GM12878 (cell line): ENCODE measurements at regions not wholly inside any gene's neighbourhood (a gene's known extent, or its start where the extent isn't known, plus 50 kb on each side); places are given as distances from the start of the nearest gene placed in this dataset.

Experiments used
- ATF3 ChIP-seq: IDR thresholded peaks from 2 replicates; pipeline ENCODE4 v1.6.1; 2011; ENCODE audit warnings: low read depth, mild to moderate bottlenecking, low read length, moderate library complexity, borderline replicate concordance; ENCODE audit errors: extremely low read depth
- CBFB ChIP-seq: IDR thresholded peaks from 2 replicates; pipeline ENCODE4 v1.6.1; 2016; ENCODE audit warnings: antibody characterized with exemption, low read depth
- FOXK2 ChIP-seq: fragments of 450-650 bp; IDR thresholded peaks from 2 replicates; pipeline ENCODE4 v1.6.1; 2017; ENCODE audit warnings: mild to moderate bottlenecking, moderate library complexity
- NRF1 ChIP-seq: conservative IDR thresholded peaks from 2 replicates; pipeline ENCODE4 v1.6.1; 2011; ENCODE audit warnings: mild to moderate bottlenecking, low read depth, low read length, improper control_type of control experiment
- PKNOX1 ChIP-seq: fragments of 450-650 bp; IDR thresholded peaks from 2 replicates; pipeline ENCODE4 v1.6.1; 2016; ENCODE audit warnings: mild to moderate bottlenecking
- POLR2A ChIP-seq: IDR thresholded peaks from 2 replicates; pipeline ENCODE4 v1.6.1; 2011; ENCODE audit warnings: low read depth, mild to moderate bottlenecking, low read length
- POLR2AphosphoS5 ChIP-seq: IDR thresholded peaks from 2 replicates; pipeline ENCODE4 v1.6.1; 2011; ENCODE audit warnings: mild to moderate bottlenecking, low read length, inconsistent platforms
- PRDM15 ChIP-seq: fragments of 450-650 bp; formaldehyde crosslinking; IDR thresholded peaks from 2 replicates; pipeline ENCODE4 v1.4.0; 2020; ENCODE audit warnings: mild to moderate bottlenecking, moderate library complexity
- RAD21 ChIP-seq: IDR thresholded peaks from 2 replicates; pipeline ENCODE4 v1.6.1; 2011; ENCODE audit warnings: mild to moderate bottlenecking, low read depth, low read length, moderate library complexity; ENCODE audit not compliant: insufficient read depth
- RB1 ChIP-seq: fragments of 450-650 bp; formaldehyde crosslinking; IDR thresholded peaks from 2 replicates; pipeline ENCODE4 v1.6.1; 2017; ENCODE audit warnings: mild to moderate bottlenecking, borderline replicate concordance
- SRF ChIP-seq, 2 experiments: IDR thresholded peaks; 2 replicates each; pipeline ENCODE4 v1.6.1; 2011; ENCODE audit warnings: low read depth in 2 of 2, low read length in 2 of 2, mild to moderate bottlenecking in 1 of 2, moderate library complexity in 1 of 2
- ZZZ3 ChIP-seq: IDR thresholded peaks from 2 replicates; pipeline ENCODE4 v1.6.1; 2011; ENCODE audit warnings: low read depth; ENCODE audit not compliant: control insufficient read depth, insufficient read length
- TF ChIP-seq, protein P1 (sequence below), 3 experiments: IDR thresholded peaks in 2 of 3; conservative IDR thresholded peaks in 1 of 3; 2 replicates each; pipeline ENCODE4 v1.5.1; 2011; ENCODE audit warnings: low read depth in 3 of 3, low read length in 3 of 3, mild to moderate bottlenecking in 3 of 3, control low read depth in 2 of 3, moderate library complexity in 2 of 3, inconsistent platforms in 1 of 3, mixed read lengths in 1 of 3; ENCODE audit not compliant: control insufficient read depth in 2 of 3, insufficient read depth in 1 of 3; ENCODE audit errors: extremely low read depth in 1 of 3
- TF ChIP-seq, protein P2 (sequence below): IDR thresholded peaks from 2 replicates; pipeline ENCODE4 v1.6.1; 2012; ENCODE audit warnings: low read depth, low read length, improper control_type of control experiment

GRCh38 chr5:51452562-51452961, 69.3 kb downstream of the ISL1 start:
- TF ChIP-seq PKNOX1 (no peak), PRDM15 (CRISPR knock-in tag) (no peak), FOXK2 (no peak), ATF3 (no peak), POLR2A (no peak), RAD21 (no peak), POLR2AphosphoS5 (no peak), ZZZ3 (no peak), RB1 (no peak), CBFB (no peak), SRF (IDR thresholded peaks at IDR 0.05; ENCODE audit: low read depth in 2 of 2, low read length in 2 of 2) (no peak), NRF1 (no peak)
- TF ChIP-seq, protein P1, sequence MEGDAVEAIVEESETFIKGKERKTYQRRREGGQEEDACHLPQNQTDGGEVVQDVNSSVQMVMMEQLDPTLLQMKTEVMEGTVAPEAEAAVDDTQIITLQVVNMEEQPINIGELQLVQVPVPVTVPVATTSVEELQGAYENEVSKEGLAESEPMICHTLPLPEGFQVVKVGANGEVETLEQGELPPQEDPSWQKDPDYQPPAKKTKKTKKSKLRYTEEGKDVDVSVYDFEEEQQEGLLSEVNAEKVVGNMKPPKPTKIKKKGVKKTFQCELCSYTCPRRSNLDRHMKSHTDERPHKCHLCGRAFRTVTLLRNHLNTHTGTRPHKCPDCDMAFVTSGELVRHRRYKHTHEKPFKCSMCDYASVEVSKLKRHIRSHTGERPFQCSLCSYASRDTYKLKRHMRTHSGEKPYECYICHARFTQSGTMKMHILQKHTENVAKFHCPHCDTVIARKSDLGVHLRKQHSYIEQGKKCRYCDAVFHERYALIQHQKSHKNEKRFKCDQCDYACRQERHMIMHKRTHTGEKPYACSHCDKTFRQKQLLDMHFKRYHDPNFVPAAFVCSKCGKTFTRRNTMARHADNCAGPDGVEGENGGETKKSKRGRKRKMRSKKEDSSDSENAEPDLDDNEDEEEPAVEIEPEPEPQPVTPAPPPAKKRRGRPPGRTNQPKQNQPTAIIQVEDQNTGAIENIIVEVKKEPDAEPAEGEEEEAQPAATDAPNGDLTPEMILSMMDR (IDR thresholded peaks at IDR 0.05 in 2 of 3, conservative IDR thresholded peaks at IDR 0.05 in 1 of 3; ENCODE audit: control insufficient read depth in 2 of 3, extremely low read depth in 1 of 3, insufficient read depth in 1 of 3, low read depth in 3 of 3, low read length in 3 of 3) = no peak
- TF ChIP-seq, protein P2, sequence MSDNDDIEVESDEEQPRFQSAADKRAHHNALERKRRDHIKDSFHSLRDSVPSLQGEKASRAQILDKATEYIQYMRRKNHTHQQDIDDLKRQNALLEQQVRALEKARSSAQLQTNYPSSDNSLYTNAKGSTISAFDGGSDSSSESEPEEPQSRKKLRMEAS = no peak
